Transverse colon (tissue), 3 donors: ENCODE measurements at regions not wholly inside any gene's neighbourhood (a gene's known extent, or its start where the extent isn't known, plus 50 kb on each side); places are given as distances from the start of the nearest gene placed in this dataset.

Experiments used
- EP300 ChIP-seq: sonication (generic); formaldehyde crosslinking; IDR thresholded peaks from one replicate; pipeline ENCODE4 v1.6.1; 2017; ENCODE audit warnings: antibody characterized with exemption, low read depth
- POLR2A ChIP-seq: fragments of 450-650 bp; IDR thresholded peaks from one replicate; pipeline ENCODE4 v1.6.1; 2016; ENCODE audit warnings: antibody characterized with exemption, mild to moderate bottlenecking, moderate library complexity
- TF ChIP-seq, protein P1 (sequence below), 5 experiments: fragments of 200-600 bp in 3 of 5; fragments of 450-650 bp in 2 of 5; sonication (generic) in 3 of 5; IDR thresholded peaks; 1 replicate in 2 of 5; 2 replicates in 3 of 5; pipeline ENCODE4 v1.5.1; 2016 to 2017; ENCODE audit warnings: antibody characterized with exemption in 5 of 5, inconsistent platforms in 3 of 5, mild to moderate bottlenecking in 2 of 5, moderate library complexity in 1 of 5

GRCh38 chr1:192958871-192959270, 100.3 kb downstream of the UCHL5 start:
- TF ChIP-seq, protein P1, sequence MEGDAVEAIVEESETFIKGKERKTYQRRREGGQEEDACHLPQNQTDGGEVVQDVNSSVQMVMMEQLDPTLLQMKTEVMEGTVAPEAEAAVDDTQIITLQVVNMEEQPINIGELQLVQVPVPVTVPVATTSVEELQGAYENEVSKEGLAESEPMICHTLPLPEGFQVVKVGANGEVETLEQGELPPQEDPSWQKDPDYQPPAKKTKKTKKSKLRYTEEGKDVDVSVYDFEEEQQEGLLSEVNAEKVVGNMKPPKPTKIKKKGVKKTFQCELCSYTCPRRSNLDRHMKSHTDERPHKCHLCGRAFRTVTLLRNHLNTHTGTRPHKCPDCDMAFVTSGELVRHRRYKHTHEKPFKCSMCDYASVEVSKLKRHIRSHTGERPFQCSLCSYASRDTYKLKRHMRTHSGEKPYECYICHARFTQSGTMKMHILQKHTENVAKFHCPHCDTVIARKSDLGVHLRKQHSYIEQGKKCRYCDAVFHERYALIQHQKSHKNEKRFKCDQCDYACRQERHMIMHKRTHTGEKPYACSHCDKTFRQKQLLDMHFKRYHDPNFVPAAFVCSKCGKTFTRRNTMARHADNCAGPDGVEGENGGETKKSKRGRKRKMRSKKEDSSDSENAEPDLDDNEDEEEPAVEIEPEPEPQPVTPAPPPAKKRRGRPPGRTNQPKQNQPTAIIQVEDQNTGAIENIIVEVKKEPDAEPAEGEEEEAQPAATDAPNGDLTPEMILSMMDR (IDR thresholded peaks at IDR 0.05) = no peak
- TF ChIP-seq POLR2A (no peak), EP300 (no peak)
